ENCODE measurements at regions not wholly inside any gene's neighbourhood (a gene's known extent, or its start where the extent isn't known, plus 50 kb on each side); places are given as distances from the start of the nearest gene placed in this dataset.

DNA sequence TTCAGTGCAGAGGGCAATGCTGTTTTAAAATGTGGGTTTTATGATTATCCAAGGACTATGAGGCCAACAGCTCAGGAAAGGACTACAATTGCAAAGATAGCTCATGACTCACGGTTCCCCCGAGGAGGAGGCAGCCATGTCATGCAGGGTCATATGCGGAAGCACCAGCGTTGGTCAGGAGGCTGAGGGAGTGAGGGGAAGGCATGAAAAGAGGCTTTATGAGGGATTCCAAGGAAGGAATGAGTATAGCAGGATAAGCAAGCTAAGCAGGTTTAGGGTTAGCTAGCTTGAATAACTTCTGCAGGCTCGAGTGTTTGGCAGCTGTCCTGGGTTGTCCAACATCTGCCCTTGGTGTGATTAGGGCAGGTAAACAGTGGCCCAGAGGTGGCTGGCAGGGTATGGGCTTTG, 495.1 kb downstream of the SETD4 start:
- TF ChIP-seq, protein P1, sequence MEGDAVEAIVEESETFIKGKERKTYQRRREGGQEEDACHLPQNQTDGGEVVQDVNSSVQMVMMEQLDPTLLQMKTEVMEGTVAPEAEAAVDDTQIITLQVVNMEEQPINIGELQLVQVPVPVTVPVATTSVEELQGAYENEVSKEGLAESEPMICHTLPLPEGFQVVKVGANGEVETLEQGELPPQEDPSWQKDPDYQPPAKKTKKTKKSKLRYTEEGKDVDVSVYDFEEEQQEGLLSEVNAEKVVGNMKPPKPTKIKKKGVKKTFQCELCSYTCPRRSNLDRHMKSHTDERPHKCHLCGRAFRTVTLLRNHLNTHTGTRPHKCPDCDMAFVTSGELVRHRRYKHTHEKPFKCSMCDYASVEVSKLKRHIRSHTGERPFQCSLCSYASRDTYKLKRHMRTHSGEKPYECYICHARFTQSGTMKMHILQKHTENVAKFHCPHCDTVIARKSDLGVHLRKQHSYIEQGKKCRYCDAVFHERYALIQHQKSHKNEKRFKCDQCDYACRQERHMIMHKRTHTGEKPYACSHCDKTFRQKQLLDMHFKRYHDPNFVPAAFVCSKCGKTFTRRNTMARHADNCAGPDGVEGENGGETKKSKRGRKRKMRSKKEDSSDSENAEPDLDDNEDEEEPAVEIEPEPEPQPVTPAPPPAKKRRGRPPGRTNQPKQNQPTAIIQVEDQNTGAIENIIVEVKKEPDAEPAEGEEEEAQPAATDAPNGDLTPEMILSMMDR (IDR thresholded peaks at IDR 0.05): no peak
- TF ChIP-seq POLR2A (IDR thresholded peaks at IDR 0.05): no peak
